GM19463 (cell line): ENCODE measurements at regions not wholly inside any gene's neighbourhood (a gene's known extent, or its start where the extent isn't known, plus 50 kb on each side); places are given as distances from the start of the nearest gene placed in this dataset.

ENCODE experiments used
- ATAC-seq: cut with Tn5 transposase; IDR thresholded peaks from one replicate; pipeline ENCODE4 v1.9.1; 2021; ENCODE audit warnings: mild to moderate bottlenecking, moderate library complexity; ENCODE audit not compliant: unreplicated experiment

- ATAC-seq = no peak
These were observed 261.4 kb upstream of the PITRM1 start for GRCh38 chr10:3433988-3434387.

DNA sequence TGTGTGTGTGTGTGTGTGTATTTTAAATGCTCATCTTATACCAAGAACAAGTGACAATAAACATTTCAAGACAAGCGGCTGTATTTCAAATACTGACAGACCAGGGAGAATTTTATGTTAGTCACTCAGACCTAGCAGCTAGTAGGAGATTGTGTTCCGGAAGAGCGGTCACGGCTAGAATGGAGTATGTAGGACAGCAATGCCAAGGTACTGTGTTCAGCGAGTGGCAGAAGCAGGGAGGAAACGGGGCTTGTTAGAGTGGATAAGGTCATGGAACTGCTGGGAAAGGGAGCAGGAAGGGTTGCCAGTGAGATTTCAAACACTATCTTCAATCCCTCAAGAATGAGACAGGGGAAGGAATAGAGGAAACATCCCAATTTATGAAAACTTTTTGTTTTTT is 260.5 kb upstream of the PITRM1 start:
- ATAC-seq = no peak

DNA sequence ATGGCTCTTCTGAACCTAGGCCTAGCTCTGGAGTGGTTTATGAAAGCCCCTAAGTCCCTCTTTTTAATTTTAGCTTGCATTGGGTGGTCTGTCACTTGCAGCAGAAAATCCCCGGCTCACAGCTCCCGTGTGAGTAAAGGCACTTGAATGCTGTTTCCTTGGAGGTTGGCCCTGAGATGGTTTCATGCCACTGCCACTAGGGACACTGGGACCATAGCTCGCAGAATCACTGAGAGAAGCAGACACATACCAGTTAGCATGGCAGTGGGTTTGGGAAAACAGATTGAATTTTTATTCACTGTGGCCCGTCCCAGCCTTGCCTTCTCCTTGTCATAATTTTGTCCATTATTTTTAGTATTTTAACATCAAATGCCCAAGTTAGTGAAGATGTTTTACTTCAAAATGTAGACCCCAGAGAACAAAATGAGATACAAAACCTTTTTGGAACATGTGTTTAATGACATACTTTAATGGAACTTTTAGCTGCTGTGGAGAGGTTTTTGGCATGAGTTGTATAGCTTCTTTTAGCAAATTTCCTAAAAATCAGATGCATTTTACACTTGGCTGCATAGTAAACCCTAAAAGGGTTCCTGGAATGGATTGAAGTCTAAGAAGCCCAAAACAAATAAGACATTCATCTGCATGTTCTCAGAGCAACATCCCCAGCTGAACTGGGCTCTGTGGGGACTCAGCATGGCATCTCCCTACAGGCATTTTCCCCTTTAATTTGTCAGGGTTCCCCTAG is 259.7 kb upstream of the PITRM1 start:
- no peak for ATAC-seq

- ATAC-seq = no peak
These were observed 257.9 kb upstream of the PITRM1 start for GRCh38 chr10:3430501-3430900.

GRCh38 chr10:3429676-3430075 is 257.1 kb upstream of the PITRM1 start:
- ATAC-seq = no peak

DNA sequence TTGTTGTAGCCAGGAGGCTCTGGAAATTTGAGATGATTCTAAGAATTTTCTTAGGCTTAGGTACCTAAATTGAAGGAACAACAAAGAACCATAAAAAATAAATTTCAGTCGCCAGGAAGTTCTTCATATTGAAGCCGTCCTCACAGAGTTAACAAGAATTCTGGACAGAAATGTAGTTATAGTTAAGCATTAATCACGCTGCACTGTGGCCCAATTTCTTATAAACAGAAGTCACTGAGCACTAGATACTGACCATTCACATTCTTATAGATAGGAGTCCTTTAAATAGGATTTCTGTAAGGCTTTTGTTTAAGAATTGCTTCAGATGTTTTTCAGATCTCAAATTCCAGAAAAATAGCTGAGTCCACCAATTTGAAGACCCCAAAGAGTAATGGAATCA is 256.2 kb upstream of the PITRM1 start:
- no peak for ATAC-seq

- no peak for ATAC-seq
These were observed 255.4 kb upstream of the PITRM1 start for GRCh38 chr10:3427950-3428354.

GRCh38 chr10:3427347-3427746 is 254.8 kb upstream of the PITRM1 start:
- no peak for ATAC-seq

- no peak for ATAC-seq
These were observed 253.7 kb upstream of the PITRM1 start for GRCh38 chr10:3426190-3426845.

- no peak for ATAC-seq
These were observed 253.1 kb upstream of the PITRM1 start for GRCh38 chr10:3425716-3426115.

DNA sequence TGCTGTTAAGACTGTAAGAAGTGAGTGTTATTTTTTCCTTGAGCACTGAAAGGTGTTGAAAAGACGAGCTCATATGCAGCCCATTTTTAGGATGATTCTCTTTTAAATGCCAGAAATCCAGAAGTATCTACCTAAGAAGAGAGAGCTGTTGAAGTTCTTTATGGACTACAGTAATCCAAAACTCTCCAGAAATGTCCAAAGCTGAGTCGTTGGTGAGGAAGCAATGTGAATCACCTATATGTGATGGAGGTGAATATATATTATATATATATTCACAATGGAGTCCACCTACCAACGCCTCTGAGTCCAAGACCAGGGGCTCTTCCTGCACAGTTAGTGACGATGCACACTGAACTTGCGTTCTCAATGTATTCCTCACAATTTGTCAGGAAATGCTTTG is 252.7 kb upstream of the PITRM1 start:
- ATAC-seq = no peak

DNA sequence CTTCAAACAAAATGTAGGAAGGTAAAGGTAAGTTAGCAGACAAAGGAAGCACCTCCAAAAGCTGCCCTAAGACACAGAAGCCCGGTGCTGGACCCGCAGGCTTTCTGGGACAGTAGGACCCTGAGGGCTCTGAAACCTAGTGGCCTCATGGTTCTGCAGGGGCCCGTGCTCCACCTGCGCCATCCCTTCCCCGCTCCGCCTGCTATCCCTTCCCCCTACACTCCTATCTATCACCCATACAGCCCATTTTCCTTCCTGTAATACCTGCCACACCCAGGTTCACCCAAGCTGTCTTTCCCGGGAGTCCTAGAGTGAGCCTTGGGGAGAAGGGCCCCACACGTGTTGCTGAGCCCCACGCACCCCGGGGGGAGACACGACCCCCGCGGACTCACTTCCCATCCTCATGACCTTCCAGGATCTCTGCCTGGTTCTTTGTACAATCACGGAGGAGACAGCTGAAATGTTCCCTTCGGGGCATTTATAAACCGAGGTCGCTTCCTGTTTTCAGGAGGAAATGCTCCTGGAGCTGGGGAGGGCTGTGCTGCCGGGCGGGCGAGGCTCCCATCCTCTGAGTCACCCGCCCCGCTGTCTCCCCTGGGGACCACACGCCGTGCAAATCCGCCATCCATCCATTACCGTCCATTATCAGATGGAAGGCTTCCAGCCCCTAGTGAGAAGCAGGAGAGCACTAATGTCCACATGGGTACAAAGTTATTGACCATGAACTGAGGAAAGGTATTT is 251.7 kb upstream of the PITRM1 start:
- ATAC-seq = no peak

DNA sequence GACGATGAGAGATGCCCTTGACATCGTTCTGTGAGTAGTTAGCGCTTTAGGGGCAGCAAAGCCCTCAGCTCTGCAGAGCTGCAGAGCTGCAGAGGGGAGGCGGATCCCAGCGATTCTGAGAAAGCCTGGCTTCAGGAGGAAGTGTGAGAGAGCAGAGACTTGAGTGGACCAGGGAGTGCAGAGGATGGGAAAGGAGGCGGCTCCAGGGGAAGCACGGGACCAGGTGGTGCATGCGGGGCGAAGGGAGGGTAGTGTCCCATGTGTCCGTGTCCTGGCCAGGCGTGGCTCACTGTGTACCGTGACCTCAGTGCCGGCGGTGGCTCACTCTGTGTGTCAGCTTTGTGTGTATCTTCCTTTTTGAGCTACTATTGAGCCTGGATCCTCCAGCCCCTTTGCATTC is 250.8 kb upstream of the PITRM1 start:
- no peak for ATAC-seq

- no peak for ATAC-seq
These were observed 249.7 kb upstream of the PITRM1 start for GRCh38 chr10:3422282-3422681.

- ATAC-seq = no peak
These were observed 249.1 kb upstream of the PITRM1 start for GRCh38 chr10:3421537-3422257.

DNA sequence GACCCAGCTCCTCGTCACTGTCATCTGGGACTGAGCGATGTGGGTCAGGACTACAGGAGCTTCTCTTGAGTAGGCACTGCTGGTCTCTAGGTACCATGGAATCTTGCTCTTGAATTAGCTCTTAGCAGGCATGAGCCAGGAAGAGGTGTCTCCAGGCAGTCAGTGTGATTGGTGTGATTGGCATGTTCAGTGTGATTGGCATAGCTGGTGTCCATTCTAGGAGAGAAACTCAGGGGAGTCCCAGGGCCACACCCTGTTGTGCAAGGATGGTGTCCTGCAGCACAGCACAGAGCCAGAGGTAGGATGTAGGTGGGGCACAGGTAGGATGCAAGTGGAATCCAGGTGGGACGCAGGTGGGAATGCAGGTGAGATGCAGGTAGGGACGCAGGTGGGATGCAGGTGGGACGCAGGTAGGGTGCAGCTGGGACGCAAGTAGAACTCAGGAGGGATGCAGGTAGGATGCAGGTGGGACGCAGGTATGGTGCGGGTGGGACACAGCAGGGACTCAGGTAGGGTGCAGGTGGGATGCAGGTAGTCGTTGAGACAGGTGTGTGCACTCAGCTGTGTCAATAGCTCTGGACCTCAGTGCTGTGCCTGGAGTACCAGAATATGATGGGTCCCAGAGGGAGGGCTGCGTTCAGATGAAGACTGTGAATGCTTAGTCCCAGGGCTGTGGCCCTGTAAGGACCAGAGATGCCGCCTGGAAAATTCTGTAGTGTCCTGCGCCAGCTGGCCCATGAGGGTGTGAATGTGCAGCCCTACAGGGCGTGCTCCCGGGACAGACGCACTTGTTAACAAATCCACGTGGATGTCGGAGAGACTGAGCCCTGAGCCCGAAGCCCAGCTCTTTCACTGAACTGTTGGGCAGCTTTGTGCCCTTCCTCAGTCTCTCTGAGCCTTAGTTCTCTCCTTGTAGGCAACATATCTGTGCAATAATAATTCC is 248.2 kb upstream of the PITRM1 start:
- ATAC-seq = no peak

DNA sequence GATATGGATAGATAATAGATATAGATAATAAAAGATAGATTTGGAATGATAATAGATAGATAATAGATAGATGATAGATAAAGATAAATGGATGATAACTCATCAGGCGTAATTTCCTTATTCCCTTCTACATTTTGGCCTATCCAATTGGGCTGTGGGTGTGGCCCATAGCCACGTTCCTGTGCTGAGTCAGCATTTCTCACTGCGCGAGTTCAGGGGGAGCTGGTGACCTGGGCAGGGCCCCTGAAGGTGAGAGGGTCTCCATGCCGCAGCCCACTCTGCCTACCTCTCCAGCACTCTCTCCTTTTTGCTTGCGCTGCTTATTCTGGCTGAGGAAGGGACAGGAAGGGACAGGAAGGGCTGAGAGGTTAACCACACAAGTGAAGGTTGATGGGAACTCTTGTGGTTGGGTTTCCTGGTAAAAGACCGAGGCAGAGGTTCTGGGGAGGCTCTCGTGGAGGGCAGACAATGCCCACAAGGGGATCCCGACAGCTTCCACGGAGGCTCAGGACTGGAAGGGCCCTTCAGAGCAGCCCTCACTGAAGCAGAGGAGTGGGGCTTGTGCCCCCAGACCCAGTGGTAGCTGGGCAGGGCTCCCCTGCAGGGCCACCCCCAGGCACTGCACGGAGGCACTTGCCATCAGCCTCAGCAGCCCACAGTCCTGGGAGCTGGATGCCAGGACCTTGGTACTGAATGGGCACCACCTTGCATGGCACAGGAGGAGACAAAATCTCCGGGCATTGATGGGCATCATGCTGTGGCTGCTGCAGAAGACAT is 247.3 kb upstream of the PITRM1 start:
- no peak for ATAC-seq

GRCh38 chr10:3418926-3419325 is 246.3 kb upstream of the PITRM1 start:
- ATAC-seq = no peak

GRCh38 chr10:3418041-3418754 is 245.6 kb upstream of the PITRM1 start:
- ATAC-seq = no peak
